Posterior cingulate gyrus (tissue), 11 donors: ENCODE measurements at regions not wholly inside any gene's neighbourhood (a gene's known extent, or its start where the extent isn't known, plus 50 kb on each side); places are given as distances from the start of the nearest gene placed in this dataset.

Experiments
- DNase-seq, 10 donors: peaks; one replicate each; pipeline versions ENCODE4 v3.0.0 to v3.0.0-alpha.2; 2020 to 2021; ENCODE audit warnings: mixed read lengths in 3 of 10
- intact Hi-C: fragments of 100-400 bp; cut with DNase I; formaldehyde crosslinking; loops from one replicate; pipeline ENCODE4 v1.15.1; 2023

GRCh38 chr9:71393005-71393404 is 271.6 kb upstream of the TRPM3 start:
- intact Hi-C loops = no loop called here

GRCh38 chr9:71384343-71384742 is 262.9 kb upstream of the TRPM3 start:
- intact Hi-C loops = no loop called here
- DNase-seq = peak in 2 of 10 donors; percentile 11 to 34

More at GRCh38 chr9:71393005-71393404, 271.6 kb upstream of the TRPM3 start:
- DNase-seq = no peak

GRCh38 chr9:71383308-71383940 is 262.0 kb upstream of the TRPM3 start:
- intact Hi-C loops = no loop called here
- no peak for DNase-seq

GRCh38 chr9:71368157-71368556 is 246.7 kb upstream of the TRPM3 start:
- DNase-seq = peak in 1 of 10 donors; percentile 14
- intact Hi-C loops = no loop called here

GRCh38 chr9:71364186-71364955 is 242.9 kb upstream of the TRPM3 start:
- intact Hi-C loops = no loop called here
- DNase-seq = no peak

GRCh38 chr9:71363286-71363961 is 242.0 kb upstream of the TRPM3 start:
- DNase-seq = no peak
- intact Hi-C loops = no loop called here

GRCh38 chr9:71361357-71361756 is 239.9 kb upstream of the TRPM3 start:
- DNase-seq = no peak
- intact Hi-C loops = no loop called here

- intact Hi-C loops = no loop called here
- no peak for DNase-seq
Measured at GRCh38 chr9:71357346-71357745, 235.9 kb upstream of the TRPM3 start.

GRCh38 chr9:71355884-71356283 is 234.5 kb upstream of the TRPM3 start:
- intact Hi-C loops = no loop called here
- DNase-seq = no peak

GRCh38 chr9:71353720-71354119 is 232.3 kb upstream of the TRPM3 start:
- no peak for DNase-seq
- intact Hi-C loops = no loop called here

GRCh38 chr9:71352837-71353236 is 231.4 kb upstream of the TRPM3 start:
- no peak for DNase-seq
- intact Hi-C loops = no loop called here

GRCh38 chr9:71349218-71349617 is 227.8 kb upstream of the TRPM3 start:
- DNase-seq = no peak

GRCh38 chr9:71333321-71333720 is 211.9 kb upstream of the TRPM3 start:
- DNase-seq = no peak
- intact Hi-C loops = no loop called here

More at GRCh38 chr9:71349218-71349617, 227.8 kb upstream of the TRPM3 start:
- intact Hi-C loops = no loop called here

GRCh38 chr9:71331603-71332002 is 210.2 kb upstream of the TRPM3 start:
- intact Hi-C loops = no loop called here
- DNase-seq = no peak

GRCh38 chr9:71329873-71330272 is 208.5 kb upstream of the TRPM3 start:
- DNase-seq = no peak
- intact Hi-C loops = no loop called here

GRCh38 chr9:71326360-71326759 is 204.9 kb upstream of the TRPM3 start:
- intact Hi-C loops = no loop called here
- no peak for DNase-seq

- no peak for DNase-seq
- intact Hi-C loops = no loop called here
Measured at GRCh38 chr9:71323357-71323756, 201.9 kb upstream of the TRPM3 start.

- DNase-seq = no peak
- intact Hi-C loops = no loop called here
Measured at GRCh38 chr9:71322311-71322710, 200.9 kb upstream of the TRPM3 start.

GRCh38 chr9:71308454-71308853 is 187.0 kb upstream of the TRPM3 start:
- intact Hi-C loops = no loop called here
- no peak for DNase-seq

GRCh38 chr9:71306134-71306533 is 184.7 kb upstream of the TRPM3 start:
- intact Hi-C loops = no loop called here
- no peak for DNase-seq

GRCh38 chr9:71303351-71303750 is 181.9 kb upstream of the TRPM3 start:
- DNase-seq = no peak
- intact Hi-C loops = no loop called here

- intact Hi-C loops = no loop called here
Measured at GRCh38 chr9:71302776-71303175, 181.4 kb upstream of the TRPM3 start.

More at GRCh38 chr9:71302776-71303175, 181.4 kb upstream of the TRPM3 start:
- no peak for DNase-seq
